Spleen (tissue), 11 donors: ENCODE measurements at regions not wholly inside any gene's neighbourhood (a gene's known extent, or its start where the extent isn't known, plus 50 kb on each side); places are given as distances from the start of the nearest gene placed in this dataset.

ENCODE experiments used
- DNase-seq: peaks from one replicate; pipeline ENCODE4 v3.0.0-alpha.2; 2020
- H3K27ac ChIP-seq, 8 donors: fragments of 200-600 bp; sonication (generic) in 7 of 8; 1 replicate in 4 of 8; 2 replicates in 4 of 8; pipeline versions ENCODE4 v1.5.0 to v1.8.0; 2016 to 2021; ENCODE audit warnings: inconsistent platforms in 4 of 8, mild to moderate bottlenecking in 4 of 8, moderate library complexity in 1 of 8
- H3K27me3 ChIP-seq, 7 donors: fragments of 200-600 bp; sonication (generic) in 6 of 7; replicated peaks in 1 of 7; 1 replicate in 4 of 7; 2 replicates in 3 of 7; pipeline versions ENCODE4 v1.5.0 to v1.8.0; 2016 to 2021; ENCODE audit warnings: inconsistent platforms in 3 of 7, mild to moderate bottlenecking in 1 of 7
- H3K36me3 ChIP-seq, 6 donors: fragments of 200-600 bp; sonication (generic) in 5 of 6; 1 replicate in 4 of 6; 2 replicates in 2 of 6; pipeline versions ENCODE4 v1.5.0 to v1.8.0; 2016 to 2021; ENCODE audit warnings: inconsistent platforms in 2 of 6
- H3K4me1 ChIP-seq, 6 donors: fragments of 200-600 bp; sonication (generic) in 5 of 6; 1 replicate in 3 of 6; 2 replicates in 3 of 6; pipeline versions ENCODE4 v1.5.0 to v1.8.0; 2016 to 2021; ENCODE audit warnings: inconsistent platforms in 3 of 6
- H3K4me3 ChIP-seq, 8 donors: fragments of 200-600 bp; sonication (generic) in 7 of 8; 1 replicate in 4 of 8; 2 replicates in 4 of 8; pipeline versions ENCODE4 v1.5.0 to v1.8.0; 2016 to 2021; ENCODE audit warnings: inconsistent platforms in 4 of 8, mild to moderate bottlenecking in 4 of 8, moderate library complexity in 2 of 8
- H3K9me3 ChIP-seq, 8 donors: fragments of 200-600 bp; sonication (generic) in 7 of 8; 1 replicate in 4 of 8; 2 replicates in 4 of 8; pipeline versions ENCODE4 v1.5.0 to v1.8.0; 2016 to 2021; ENCODE audit warnings: inconsistent platforms in 4 of 8
- CTCF ChIP-seq, 11 experiments: fragments of 200-600 bp in 7 of 11; fragments of 450-650 bp in 4 of 11; sonication (generic) in 4 of 11; IDR thresholded peaks in 8 of 11; conservative IDR thresholded peaks in 3 of 11; 1 replicate in 7 of 11; 2 replicates in 4 of 11; pipeline versions ENCODE4 v1.4.0 to v1.8.0; 2016 to 2021; ENCODE audit warnings: antibody characterized with exemption in 11 of 11, inconsistent platforms in 4 of 11, mild to moderate bottlenecking in 1 of 11
- POLR2A ChIP-seq, 3 donors: fragments of 450-650 bp; IDR thresholded peaks; one replicate each; pipeline ENCODE4 v1.5.1; 2017; ENCODE audit warnings: antibody characterized with exemption in 3 of 3, mild to moderate bottlenecking in 1 of 3
- POLR2AphosphoS5 ChIP-seq, 3 donors: sonication (generic); formaldehyde crosslinking; IDR thresholded peaks; one replicate each; pipeline ENCODE4 v1.5.1; 2017; ENCODE audit warnings: antibody characterized with exemption in 3 of 3
- WGBS, 5 donors: extraction: QIAGEN DNeasy Blood & Tissue Kit in 3 of 5; methylation state at CpG; one replicate each; pipeline versions ENCODE4 v1.1.5 to v1.1.7; 2013 to 2018; 5-methylcytosine and 5-hydroxymethylcytosine counted together
- intact Hi-C: fragments of 100-400 bp; cut with DNase I; formaldehyde crosslinking; loops from one replicate; pipeline ENCODE4 v1.15.0; 2023; ENCODE audit warnings: low total_unique reads
- donor health status: healthy with polysubstance abuse.
- donor health status: DM: no; HTN: no; CAD: no; lungs with moderate emphysema.
- donor health status: DM: no; HTN: no; CAD: no.
- donor health status: Bipolar disorder and iron deficiency.
- donor health status: healthy.
- donor health status: DM: no; HTN: no; CAD: no.
- donor health status: DM: yes; HTN: yes; CAD: no.

GRCh38 chr5:38039826-38040225, 200.0 kb upstream of the GDNF start:
- Histone ChIP-seq H3K9me3 (no peaks in the 10 kb centered on the region), H3K27ac (no peak overlapping the region), H3K36me3 (no peaks in the 10 kb centered on the region), H3K4me1 (no peaks in the 10 kb centered on the region), H3K4me3 (no peak overlapping the region), H3K27me3 (no peaks in the 10 kb centered on the region)
- WGBS, 5 donors = 57 to 83% (median 73%) methylated on average over 3 of the region's 3 CpGs
- no peak for DNase-seq
- intact Hi-C loops = no loop called here
- TF ChIP-seq POLR2AphosphoS5 (IDR thresholded peaks at IDR 0.05) = no peak
- no peak for TF ChIP-seq CTCF (IDR thresholded peaks at IDR 0.05 in 8 of 11, conservative IDR thresholded peaks at IDR 0.05 in 3 of 11)
- no peak for TF ChIP-seq POLR2A (IDR thresholded peaks at IDR 0.05)

GRCh38 chr5:38039091-38039490, 199.2 kb upstream of the GDNF start:
- DNase-seq = no peak
- intact Hi-C loops = no loop called here
- no peak overlapping the region for H3K4me3 ChIP-seq
- no peak for TF ChIP-seq POLR2AphosphoS5 (IDR thresholded peaks at IDR 0.05)
- no peak for TF ChIP-seq CTCF (IDR thresholded peaks at IDR 0.05 in 8 of 11, conservative IDR thresholded peaks at IDR 0.05 in 3 of 11)
- no peak for TF ChIP-seq POLR2A (IDR thresholded peaks at IDR 0.05)
- no peaks in the 10 kb centered on the region for H3K9me3 ChIP-seq
- WGBS, 5 donors = 77 to 89% (median 86%) methylated on average over 2 of the region's 2 CpGs
- H3K36me3 ChIP-seq = no peaks in the 10 kb centered on the region
- H3K27me3 ChIP-seq = no peaks in the 10 kb centered on the region
- no peaks in the 10 kb centered on the region for H3K4me1 ChIP-seq
- H3K27ac ChIP-seq = no peak overlapping the region

- intact Hi-C loops = no loop called here
These were observed 196.9 kb upstream of the GDNF start for GRCh38 chr5:38036765-38037164.

GRCh38 chr5:38032149-38032548, 192.3 kb upstream of the GDNF start:
- Histone ChIP-seq H3K27ac (no peak overlapping the region), H3K4me3 (no peak overlapping the region), H3K27me3 (no peaks in the 10 kb centered on the region), H3K36me3 (no peaks in the 10 kb centered on the region), H3K9me3 (no peaks in the 10 kb centered on the region), H3K4me1 (no peaks in the 10 kb centered on the region)
- TF ChIP-seq CTCF (IDR thresholded peaks at IDR 0.05 in 8 of 11, conservative IDR thresholded peaks at IDR 0.05 in 3 of 11) (no peak), POLR2AphosphoS5 (IDR thresholded peaks at IDR 0.05) (no peak), POLR2A (IDR thresholded peaks at IDR 0.05) (no peak)
- intact Hi-C loops = no loop called here
- WGBS, 5 donors = 54 to 81% (median 74%) methylated on average over 1 of the region's 1 CpG
- DNase-seq = no peak

More at GRCh38 chr5:38036765-38037164, 196.9 kb upstream of the GDNF start:
- no peak for DNase-seq
- Histone ChIP-seq H3K36me3 (no peaks in the 10 kb centered on the region), H3K9me3 (no peaks in the 10 kb centered on the region), H3K27ac (no peak overlapping the region), H3K4me1 (no peaks in the 10 kb centered on the region), H3K27me3 (no peaks in the 10 kb centered on the region), H3K4me3 (no peak overlapping the region)
- TF ChIP-seq CTCF (IDR thresholded peaks at IDR 0.05 in 8 of 11, conservative IDR thresholded peaks at IDR 0.05 in 3 of 11) (no peak), POLR2A (IDR thresholded peaks at IDR 0.05) (no peak), POLR2AphosphoS5 (IDR thresholded peaks at IDR 0.05) (no peak)
- 62 to 81% (median 80%) methylated on average over 4 of the region's 4 CpGs for WGBS, 5 donors
